HepG2 (cell line): ENCODE measurements at regions not wholly inside any gene's neighbourhood (a gene's known extent, or its start where the extent isn't known, plus 50 kb on each side); places are given as distances from the start of the nearest gene placed in this dataset.

Experiments
- ATAC-seq: fragments of 200-7000 bp; cut with Tn5 transposase; 3 replicates; pipeline ENCODE4 v1.9.1; 2020; ENCODE audit warnings: mild to moderate bottlenecking, moderate library complexity
- BruUV-seq: library from RNA; stranded (reverse); fragments of 400-500 nt; replicated peaks from 2 replicates; lab custom pipeline; 2021; lab: Mats Ljungman, UMichigan
- CTCF ChIA-PET: fragments of 300-600 bp; formaldehyde crosslinking; extraction: SDS; loops from one replicate; lab custom pipeline; 2021; ENCODE audit warnings: low total read pairs, inconsistent platforms, low intra/inter-chr PET ratio; lab: Yijun Ruan, JAX
- POLR2A ChIA-PET: fragments of 350-600 bp; sonication (Branson Sonifier 250); formaldehyde crosslinking; loops from one replicate; lab custom pipeline; 2020; ENCODE audit warnings: antibody characterized with exemption, inconsistent platforms; lab: Yijun Ruan, JAX
- DNase-seq: peaks from one replicate; pipeline ENCODE4 v3.0.0-alpha.2; 2015; ENCODE audit warnings: low spot score
- FAIRE-seq: peaks from 3 replicates; lab custom pipeline; 2011; peaks lifted over from hg19 to GRCh38; lab: Jason Lieb, UNC
- H2AFZ ChIP-seq: one replicate; pipeline ENCODE4 v1.6.1; 2011; ENCODE audit warnings: low read length, inconsistent platforms
- H3K27ac ChIP-seq: fragments of 300-600 bp; 3 replicates; pipeline ENCODE4 v1.8.0; 2011; ENCODE audit warnings: mixed run types, mild to moderate bottlenecking, mixed read lengths, low read length, inconsistent platforms; ENCODE audit not compliant: insufficient read depth; ENCODE audit errors: extremely low read length
- H3K27me3 ChIP-seq, 2 experiments: fragments of 200-600 bp in 1 of 2; 2 replicates in 1 of 2; 3 replicates in 1 of 2; pipeline versions ENCODE4 v1.6.0 to v1.8.0; 2011; ENCODE audit warnings: low read length in 2 of 2, mild to moderate bottlenecking in 2 of 2, moderate library complexity in 2 of 2, inconsistent platforms in 1 of 2; ENCODE audit not compliant: insufficient read depth in 2 of 2, control insufficient read depth in 1 of 2
- H3K36me3 ChIP-seq, 2 experiments: fragments of 200-600 bp in 1 of 2; replicated peaks in 1 of 2; 2 replicates in 1 of 2; 3 replicates in 1 of 2; pipeline versions ENCODE4 v1.5.1 to v1.8.0; 2011; ENCODE audit warnings: low read length in 2 of 2, inconsistent platforms in 1 of 2; ENCODE audit not compliant: insufficient read depth in 2 of 2, control insufficient read depth in 1 of 2
- H3K4me1 ChIP-seq: 2 replicates; pipeline ENCODE4 v1.5.1; 2012; ENCODE audit warnings: low read length, inconsistent platforms; ENCODE audit not compliant: insufficient read depth
- H3K4me2 ChIP-seq: 2 replicates; pipeline ENCODE4 v1.6.0; 2011; ENCODE audit warnings: low read depth, low read length, inconsistent platforms
- H3K4me3 ChIP-seq, 3 experiments: fragments of 200-600 bp in 1 of 3; sonication (generic), shearing (Covaris generic) in 1 of 3; replicated peaks in 1 of 3; 2 replicates each; pipeline ENCODE4 v1.5.1; 2011 to 2016; ENCODE audit warnings: low read length in 3 of 3, inconsistent platforms in 2 of 3, low read depth in 2 of 3, mild to moderate bottlenecking in 2 of 3, control low read depth in 1 of 3, mixed read lengths in 1 of 3; ENCODE audit not compliant: insufficient read depth in 1 of 3
- H3K79me2 ChIP-seq: one replicate; pipeline ENCODE4 v1.6.1; 2011; ENCODE audit warnings: low read length, inconsistent platforms; ENCODE audit not compliant: insufficient read depth
- H3K9ac ChIP-seq: 2 replicates; pipeline ENCODE4 v1.6.0; 2011; ENCODE audit warnings: mild to moderate bottlenecking, low read depth, low read length, inconsistent platforms; ENCODE audit not compliant: insufficient read depth
- H3K9me3 ChIP-seq: 2 replicates; pipeline ENCODE4 v1.5.1; 2012; ENCODE audit warnings: mild to moderate bottlenecking, low read length
- H4K20me1 ChIP-seq: 2 replicates; pipeline ENCODE4 v1.6.0; 2011; ENCODE audit warnings: inconsistent platforms, mild to moderate bottlenecking, low read length, moderate library complexity; ENCODE audit not compliant: insufficient read depth
- KMT2B ChIP-seq: IDR thresholded peaks from 2 replicates; pipeline ENCODE4 v1.6.1; 2016; ENCODE audit warnings: missing genetic modification reagents, missing compliant biosample characterization
- ZNF335 ChIP-seq: sonication (generic); formaldehyde crosslinking; IDR thresholded peaks from 2 replicates; pipeline ENCODE4 v1.4.0; 2020; ENCODE audit warnings: missing genetic modification reagents
- ZNF724P ChIP-seq: sonication (generic); formaldehyde crosslinking; IDR thresholded peaks from 2 replicates; pipeline ENCODE4 v1.8.0; 2022; ENCODE audit warnings: missing genetic modification reagents, borderline replicate concordance
- ZSCAN29 ChIP-seq: sonication (generic); formaldehyde crosslinking; conservative IDR thresholded peaks from 2 replicates; pipeline ENCODE4 v1.4.0; 2020; ENCODE audit warnings: mild to moderate bottlenecking, missing genetic modification reagents
- WGBS: methylation state at CpG from one replicate; pipeline ENCODE4 v1.1.6; 2017; ENCODE audit warnings: low lambda C conversion rate; 5-methylcytosine and 5-hydroxymethylcytosine counted together
- in situ Hi-C: cut with HindIII; loops from 2 replicates; pipeline ENCODE4 v1.10.0; 2017; ENCODE audit warnings: low pct_unique_long_range_greater_than_20kb; ENCODE audit not compliant: extremely low pct_ligation_motif_present
- intact Hi-C: fragments of 100-400 bp; cut with micrococcal nuclease; formaldehyde crosslinking; loops from one replicate; pipeline ENCODE4 v1.10.0; 2022; ENCODE audit not compliant: unreplicated experiment
- TF ChIP-seq, protein P1 (sequence below): sonication (generic); formaldehyde crosslinking; IDR thresholded peaks from 2 replicates; pipeline ENCODE4 v1.4.0; 2020; ENCODE audit warnings: low read depth, mild to moderate bottlenecking, missing genetic modification reagents
- TF ChIP-seq, protein P2 (sequence below): sonication (generic); formaldehyde crosslinking; IDR thresholded peaks from 2 replicates; pipeline ENCODE4 v1.5.1; 2020; ENCODE audit warnings: missing genetic modification reagents, mild to moderate bottlenecking, borderline replicate concordance

DNA sequence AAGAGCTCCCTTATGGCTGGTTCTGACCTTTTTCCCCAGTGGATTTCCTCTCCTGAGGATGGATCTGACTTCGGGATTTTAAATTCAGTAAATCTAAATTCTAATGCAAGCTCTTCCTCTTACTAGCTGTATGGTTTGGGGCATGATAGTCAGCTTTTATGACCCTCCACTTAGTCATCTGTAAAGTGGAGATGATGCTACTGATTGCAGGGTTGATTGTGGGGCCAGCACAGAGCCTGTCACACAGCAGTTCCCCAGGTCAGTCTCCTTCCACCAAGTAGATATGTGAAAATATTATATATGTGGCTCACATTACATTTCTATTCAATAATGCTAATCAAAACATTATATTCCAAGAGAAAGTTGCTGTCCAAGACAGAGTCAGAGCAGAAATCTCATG, 141.3 kb upstream of the UBE2E1 start (continued):
- TF ChIP-seq, protein P1, sequence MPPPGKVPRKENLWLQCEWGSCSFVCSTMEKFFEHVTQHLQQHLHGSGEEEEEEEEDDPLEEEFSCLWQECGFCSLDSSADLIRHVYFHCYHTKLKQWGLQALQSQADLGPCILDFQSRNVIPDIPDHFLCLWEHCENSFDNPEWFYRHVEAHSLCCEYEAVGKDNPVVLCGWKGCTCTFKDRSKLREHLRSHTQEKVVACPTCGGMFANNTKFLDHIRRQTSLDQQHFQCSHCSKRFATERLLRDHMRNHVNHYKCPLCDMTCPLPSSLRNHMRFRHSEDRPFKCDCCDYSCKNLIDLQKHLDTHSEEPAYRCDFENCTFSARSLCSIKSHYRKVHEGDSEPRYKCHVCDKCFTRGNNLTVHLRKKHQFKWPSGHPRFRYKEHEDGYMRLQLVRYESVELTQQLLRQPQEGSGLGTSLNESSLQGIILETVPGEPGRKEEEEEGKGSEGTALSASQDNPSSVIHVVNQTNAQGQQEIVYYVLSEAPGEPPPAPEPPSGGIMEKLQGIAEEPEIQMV (CRISPR knock-in tag) = no peak
- TF ChIP-seq ZNF724P (CRISPR knock-in tag) = no peak
- TF ChIP-seq ZNF335 (CRISPR knock-in tag) = no peak
- TF ChIP-seq, protein P2, sequence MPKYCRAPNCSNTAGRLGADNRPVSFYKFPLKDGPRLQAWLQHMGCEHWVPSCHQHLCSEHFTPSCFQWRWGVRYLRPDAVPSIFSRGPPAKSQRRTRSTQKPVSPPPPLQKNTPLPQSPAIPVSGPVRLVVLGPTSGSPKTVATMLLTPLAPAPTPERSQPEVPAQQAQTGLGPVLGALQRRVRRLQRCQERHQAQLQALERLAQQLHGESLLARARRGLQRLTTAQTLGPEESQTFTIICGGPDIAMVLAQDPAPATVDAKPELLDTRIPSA (CRISPR knock-in tag) = no peak
- no peak for TF ChIP-seq ZSCAN29 (CRISPR knock-in tag)
- TF ChIP-seq, all 625 proteins: peak for 0

DNA sequence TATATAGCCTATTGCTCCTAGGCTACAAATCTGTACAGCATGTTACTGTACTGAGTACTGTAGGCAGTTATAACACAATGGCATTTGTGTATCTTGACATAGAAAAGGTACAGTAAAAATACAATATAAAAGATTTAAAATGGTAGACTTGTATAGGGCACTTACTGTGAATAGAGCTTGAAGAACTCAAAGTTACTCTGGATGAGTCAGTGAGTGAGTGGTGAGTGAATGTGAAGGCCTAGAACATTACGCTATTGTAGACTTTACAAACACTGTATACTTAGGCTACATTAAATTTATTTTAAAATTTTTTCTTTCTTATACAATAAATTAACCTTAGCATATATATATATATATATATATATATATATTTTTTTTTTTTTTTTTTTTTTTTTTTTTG, 140.0 kb upstream of the UBE2E1 start:
- Histone ChIP-seq H3K4me3 (no peak overlapping the region), H2AFZ (no peak overlapping the region), H3K4me2 (no peak overlapping the region), H3K9ac (no peak overlapping the region), H3K36me3 (no peaks in the 10 kb centered on the region), H4K20me1 (no peaks in the 10 kb centered on the region), H3K9me3 (no peaks in the 10 kb centered on the region), H3K79me2 (no peaks in the 10 kb centered on the region), H3K27me3 (peaks cover 0 to 36% of the 10 kb centered on the region in 2 experiments; a peak in 2 of 5 replicates)
- BruUV-seq = no TSS peak
- ChIA-PET POLR2A (no interaction called here), CTCF (no interaction called here)
- intact Hi-C loops (no loop called here), in situ Hi-C loops (no loop called here)
- 97% methylated on average over 1 of the region's 1 CpG for WGBS
- FAIRE-seq (no peak), ATAC-seq (no peak)
- TF ChIP-seq KMT2B (CRISPR knock-in tag) = no peak
- TF ChIP-seq, all 625 proteins: peak for 0
- Histone ChIP-seq H3K27ac (no peak overlapping the region), H3K4me1 (no peaks in the 10 kb centered on the region)
- no peak for DNase-seq
